MG63 (cell line): ENCODE measurements at regions not wholly inside any gene's neighbourhood (a gene's known extent, or its start where the extent isn't known, plus 50 kb on each side); places are given as distances from the start of the nearest gene placed in this dataset.

ENCODE experiments used
- DNase-seq: peaks from one replicate; pipeline ENCODE4 v3.0.0-alpha.2; 2020
- H3K27me3 ChIP-seq: fragments of 250-450 bp; sonication (Bioruptor Pico); 2 replicates; pipeline ENCODE4 v1.5.1; 2020; ENCODE audit warnings: mild to moderate bottlenecking, moderate library complexity
- H3K36me3 ChIP-seq: fragments of 250-450 bp; sonication (Bioruptor Pico); 2 replicates; pipeline ENCODE4 v1.5.1; 2020; ENCODE audit warnings: mild to moderate bottlenecking, moderate library complexity
- H3K4me3 ChIP-seq: fragments of 250-450 bp; sonication (Bioruptor Pico); 2 replicates; pipeline ENCODE4 v1.5.1; 2020; ENCODE audit warnings: mild to moderate bottlenecking, moderate library complexity
- H3K9me3 ChIP-seq: fragments of 250-450 bp; sonication (Bioruptor Pico); 2 replicates; pipeline ENCODE4 v1.5.1; 2020; ENCODE audit warnings: mild to moderate bottlenecking, moderate library complexity

DNA sequence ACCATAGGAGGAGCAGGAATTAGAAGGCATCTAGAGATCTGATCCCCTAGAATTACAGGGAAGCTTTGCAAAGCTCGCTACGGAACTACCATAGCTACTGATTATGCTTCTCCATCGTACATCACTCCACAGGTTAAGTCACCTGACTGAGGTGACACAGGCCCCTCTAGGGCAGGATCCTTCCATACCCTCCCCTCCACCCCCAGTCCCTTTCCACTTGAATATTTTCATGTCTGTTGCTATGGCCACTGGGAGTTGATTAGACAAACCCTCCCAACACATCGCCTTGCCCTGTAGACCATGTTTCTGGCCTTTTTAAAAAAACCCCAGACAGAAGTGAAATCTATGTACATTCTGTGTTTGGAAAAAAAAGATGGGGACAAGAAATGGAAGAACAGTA, 287.1 kb downstream of the SOX9 start:
- no peaks in the 10 kb centered on the region for H3K9me3 ChIP-seq
- no peaks in the 10 kb centered on the region for H3K36me3 ChIP-seq
- DNase-seq = no peak
- H3K4me3 ChIP-seq = no peak overlapping the region
- H3K27me3 ChIP-seq = no peaks in the 10 kb centered on the region

DNA sequence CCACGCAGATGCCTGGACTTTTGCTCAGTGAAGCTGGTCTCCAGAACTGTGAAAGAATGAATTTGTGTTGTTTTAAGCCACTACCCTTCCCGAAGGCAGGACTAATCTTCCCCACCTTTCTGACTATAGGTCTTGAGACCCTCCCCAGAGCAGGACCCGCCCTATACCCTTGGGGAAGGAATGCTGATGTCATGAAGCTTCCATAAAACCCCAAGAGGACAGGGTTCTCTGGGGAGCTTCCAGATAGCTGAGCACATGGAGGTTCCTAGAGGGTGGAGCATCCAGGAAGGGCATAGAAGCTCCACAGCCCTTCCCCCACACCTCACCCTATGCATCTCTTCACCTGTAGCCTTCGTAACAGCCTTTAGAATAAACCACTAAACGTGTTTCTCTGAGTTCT, 287.8 kb downstream of the SOX9 start:
- Histone ChIP-seq H3K36me3 (no peaks in the 10 kb centered on the region), H3K9me3 (no peaks in the 10 kb centered on the region), H3K4me3 (no peak overlapping the region), H3K27me3 (no peaks in the 10 kb centered on the region)
- no peak for DNase-seq

DNA sequence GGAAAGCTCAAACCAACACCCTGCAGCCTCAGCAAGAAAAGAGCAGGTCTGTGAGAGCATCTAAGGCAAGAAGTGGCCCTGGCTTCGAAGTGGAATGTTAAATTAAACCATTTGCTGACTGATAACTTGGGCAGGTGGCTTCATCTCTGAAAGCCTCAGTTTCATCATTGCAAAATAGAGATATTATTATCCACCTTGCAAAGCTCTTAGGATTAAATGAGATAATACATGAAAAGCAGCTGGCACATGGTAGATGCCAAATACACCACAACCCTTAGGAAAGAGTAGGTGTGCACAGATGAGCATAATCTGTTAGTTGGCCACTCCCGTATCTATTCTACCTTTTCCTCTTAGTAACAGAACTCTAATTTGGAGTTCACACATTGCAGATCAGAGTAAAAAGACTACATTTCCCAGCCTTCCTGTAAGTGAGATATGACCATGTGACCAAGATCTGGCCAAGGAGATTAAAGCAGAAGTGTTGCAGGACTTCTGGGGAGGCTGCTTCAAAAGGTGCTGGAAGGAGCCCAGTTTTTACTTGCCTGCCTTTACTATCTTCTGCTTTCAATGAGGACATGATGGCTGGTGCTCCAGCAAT, 288.7 kb downstream of the SOX9 start:
- H3K36me3 ChIP-seq = no peaks in the 10 kb centered on the region
- H3K27me3 ChIP-seq = no peaks in the 10 kb centered on the region
- DNase-seq = no peak
- no peaks in the 10 kb centered on the region for H3K9me3 ChIP-seq
- no peak overlapping the region for H3K4me3 ChIP-seq

DNA sequence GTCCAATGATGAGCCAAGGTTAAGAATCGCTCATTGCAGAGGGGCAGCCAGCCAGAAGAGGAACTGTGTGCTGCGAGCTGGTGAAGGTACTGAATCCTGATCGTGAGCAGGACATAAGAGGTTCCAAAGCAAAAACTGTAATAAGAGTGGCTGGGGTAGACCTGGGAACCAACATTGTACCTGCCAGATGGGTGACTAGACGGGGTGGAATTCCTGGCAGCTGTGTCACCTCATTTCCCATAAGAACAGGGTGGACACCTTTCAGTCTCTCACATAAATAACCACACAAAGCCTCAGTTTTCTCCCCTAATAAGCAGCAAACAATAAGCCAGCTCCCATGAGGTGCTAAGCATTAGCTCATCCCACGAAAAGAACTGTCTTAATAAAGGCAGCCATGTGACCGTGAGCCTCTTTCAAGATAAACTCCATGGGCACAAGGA, 290.3 kb downstream of the SOX9 start:
- Histone ChIP-seq H3K27me3 (no peaks in the 10 kb centered on the region), H3K9me3 (no peaks in the 10 kb centered on the region), H3K4me3 (no peak overlapping the region), H3K36me3 (no peaks in the 10 kb centered on the region)
- no peak for DNase-seq

DNA sequence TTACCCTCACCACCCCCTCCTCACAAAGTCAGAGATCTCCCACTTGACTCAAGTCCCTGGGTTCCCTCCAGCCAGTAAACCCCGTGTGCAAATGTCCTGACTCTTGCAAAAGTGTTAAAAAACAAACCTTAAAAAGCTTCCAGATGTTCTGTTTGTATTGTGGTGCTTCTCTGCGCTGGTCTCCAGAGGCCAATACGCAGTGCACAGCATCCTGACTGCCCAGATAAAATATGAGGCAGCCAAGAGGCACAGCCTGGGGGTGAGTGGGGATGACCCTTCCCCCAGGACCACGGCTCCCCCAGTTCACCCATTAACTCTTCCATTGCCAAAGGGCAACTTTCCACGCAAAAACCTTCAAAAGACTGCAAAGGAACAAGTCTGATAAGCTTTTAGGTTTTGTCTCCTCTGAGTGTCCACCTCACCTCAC, 291.8 kb downstream of the SOX9 start:
- H3K36me3 ChIP-seq = peaks cover 4% of the 10 kb centered on the region; the same call in 1 of the 2 replicates
- DNase-seq = no peak

DNA sequence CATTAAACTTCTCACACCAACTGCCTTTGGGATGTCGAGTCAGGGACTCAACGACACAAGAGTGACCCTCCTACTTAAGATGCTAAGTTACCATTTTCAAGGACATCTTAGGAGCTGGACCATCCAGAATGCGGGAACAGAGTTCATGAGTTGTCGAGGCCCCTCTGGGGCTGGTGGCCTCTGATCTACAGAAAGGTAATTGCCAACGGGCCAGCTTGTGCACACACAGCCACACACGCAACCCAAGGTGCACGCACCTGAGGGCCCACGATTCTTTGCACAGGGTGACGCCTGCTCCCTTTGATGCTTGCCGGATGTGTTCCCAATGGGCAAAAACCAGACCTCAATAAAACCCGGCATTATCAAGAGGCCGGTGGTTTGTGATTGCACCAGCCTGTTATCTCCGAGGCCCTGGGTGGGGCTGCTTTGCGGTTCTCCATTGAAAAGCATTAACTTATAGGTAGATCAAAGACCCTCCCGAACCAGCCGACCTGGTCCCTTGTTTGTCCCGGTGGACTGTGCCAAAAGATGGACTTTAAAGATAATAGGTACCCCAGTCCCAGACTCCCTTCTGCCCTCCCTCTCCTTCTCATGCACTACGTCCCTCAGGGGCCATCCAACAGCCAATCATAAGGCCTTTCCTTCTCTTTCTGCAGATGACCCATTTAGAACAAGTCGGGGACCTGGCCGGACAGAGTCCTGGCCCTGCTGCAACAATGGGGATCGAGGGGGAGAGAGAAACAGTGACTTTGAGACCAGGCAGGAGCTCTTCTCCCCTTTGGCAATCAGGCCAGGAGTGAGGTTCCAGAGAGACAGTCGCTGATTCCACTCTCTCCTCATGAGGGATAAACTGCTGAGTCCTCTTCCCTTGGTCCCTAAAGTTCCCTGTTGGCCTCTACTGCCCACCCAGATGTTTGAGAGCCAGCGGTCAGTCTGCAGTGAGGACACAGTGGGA, 292.5 kb downstream of the SOX9 start:
- H3K36me3 ChIP-seq = peaks cover 4% of the 10 kb centered on the region; the same call in 1 of the 2 replicates
- no peak for DNase-seq
- H3K4me3 ChIP-seq = no peak overlapping the region

More for the DNA sequence above, 291.8 kb downstream of the SOX9 start:
- Histone ChIP-seq H3K9me3 (peaks cover 9% of the 10 kb centered on the region), H3K27me3 (no peaks in the 10 kb centered on the region), H3K4me3 (no peak overlapping the region)

DNA sequence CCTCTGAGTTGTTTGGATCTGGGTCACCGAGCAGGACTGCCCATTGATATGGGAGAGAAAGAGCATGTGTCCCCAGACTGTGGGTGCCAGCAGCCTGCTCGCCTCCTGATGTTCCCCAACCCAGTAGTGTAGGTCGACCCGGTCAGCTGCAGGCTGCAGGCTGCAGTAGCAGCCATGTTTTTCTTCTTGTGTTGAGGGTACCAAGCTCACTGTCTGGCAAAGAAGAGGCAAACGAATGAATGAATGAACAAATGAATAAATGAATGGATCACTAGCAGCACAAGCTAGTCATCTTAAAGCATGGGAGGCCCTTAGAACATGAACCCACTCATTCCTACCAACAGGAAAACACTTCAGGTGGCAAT, 293.2 kb downstream of the SOX9 start:
- no peaks in the 10 kb centered on the region for H3K27me3 ChIP-seq
- peaks cover 21% of the 10 kb centered on the region for H3K9me3 ChIP-seq
- no peak for DNase-seq
- H3K36me3 ChIP-seq = peaks cover 4% of the 10 kb centered on the region; the same call in 1 of the 2 replicates
- H3K4me3 ChIP-seq = no peak overlapping the region

More for the DNA sequence above, 292.5 kb downstream of the SOX9 start:
- peaks cover 16% of the 10 kb centered on the region for H3K9me3 ChIP-seq
- no peaks in the 10 kb centered on the region for H3K27me3 ChIP-seq

DNA sequence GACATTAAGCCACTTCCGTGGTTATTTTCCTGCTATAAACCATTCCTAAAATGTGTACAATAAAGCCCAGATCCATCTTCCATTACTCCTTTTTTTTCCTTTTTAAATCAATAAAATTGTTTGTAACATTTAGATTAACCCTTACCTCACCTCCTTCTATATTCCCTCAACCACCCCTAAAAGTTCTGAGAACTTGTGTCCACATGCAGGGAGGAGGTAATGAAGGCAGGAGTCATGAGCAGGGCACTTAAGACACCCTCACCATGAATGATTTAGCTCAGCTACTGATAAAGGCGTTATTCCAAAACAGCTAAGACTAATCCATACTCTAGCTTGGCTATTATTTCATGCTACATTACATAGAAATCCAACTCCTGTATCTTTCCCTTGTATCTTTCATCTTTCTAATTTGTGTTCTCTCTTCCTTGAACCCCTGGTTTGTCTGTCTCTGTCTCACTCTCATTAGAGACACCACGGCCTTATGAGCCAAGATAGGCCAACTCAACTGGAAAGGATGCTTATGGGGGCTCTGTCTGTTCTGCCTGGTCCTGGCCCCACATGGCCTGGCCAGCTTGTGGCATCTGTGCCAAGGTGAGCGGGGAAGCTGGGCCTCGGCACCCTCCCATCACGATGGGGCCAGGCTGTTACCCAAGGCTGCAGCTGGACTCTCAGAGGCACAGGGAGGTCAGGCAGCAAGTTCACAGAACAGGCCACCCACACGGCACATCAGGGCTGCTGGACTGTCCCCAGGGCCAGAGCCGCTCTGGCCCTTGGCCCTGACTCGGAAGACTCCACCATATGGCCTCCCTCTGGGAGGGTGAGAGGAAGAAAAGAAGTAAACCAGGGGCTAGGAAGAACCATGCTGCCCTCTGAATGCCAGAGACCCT, 294.4 kb downstream of the SOX9 start:
- H3K4me3 ChIP-seq = no peak overlapping the region
- peaks cover 4% of the 10 kb centered on the region; the same call in 1 of the 2 replicates for H3K36me3 ChIP-seq
- no peak for DNase-seq
- peaks cover 21% of the 10 kb centered on the region for H3K9me3 ChIP-seq
- no peaks in the 10 kb centered on the region for H3K27me3 ChIP-seq

DNA sequence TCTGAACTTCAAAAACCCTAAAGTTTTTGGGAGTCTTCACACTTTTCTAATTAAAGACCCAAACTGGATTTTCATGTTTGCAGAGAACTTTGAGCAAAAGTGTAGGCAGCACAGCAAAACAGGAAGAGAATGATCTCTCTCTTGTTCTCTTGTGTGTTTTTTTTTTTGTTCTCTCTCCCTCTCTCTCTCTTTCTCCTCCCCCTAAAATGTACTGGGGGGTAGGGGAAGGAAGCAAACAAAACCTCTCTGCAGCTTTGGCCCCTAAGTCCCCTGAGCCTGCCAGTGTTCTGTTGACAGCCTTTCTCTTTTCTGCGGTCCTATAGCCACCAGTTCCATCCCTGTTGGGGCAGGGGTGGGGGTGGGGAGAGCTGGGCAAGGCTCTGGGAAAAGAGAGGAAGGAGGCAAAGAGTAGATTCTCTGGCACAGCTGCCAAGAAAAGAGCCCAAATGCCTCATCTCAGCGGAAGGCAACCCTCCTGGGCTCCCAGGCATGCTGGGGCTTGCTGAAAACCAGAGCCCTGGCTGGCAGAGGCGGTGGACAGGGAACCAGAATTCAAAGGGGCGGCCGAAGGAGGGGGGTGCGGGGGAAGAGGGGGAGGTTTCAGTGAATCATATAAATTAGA, 295.3 kb downstream of the SOX9 start:
- DNase-seq = peak; percentile 96
- H3K9me3 ChIP-seq = peaks cover 21% of the 10 kb centered on the region
- no peak overlapping the region for H3K4me3 ChIP-seq
- H3K36me3 ChIP-seq = peaks cover 4% of the 10 kb centered on the region; the same call in 1 of the 2 replicates
- no peaks in the 10 kb centered on the region for H3K27me3 ChIP-seq

DNA sequence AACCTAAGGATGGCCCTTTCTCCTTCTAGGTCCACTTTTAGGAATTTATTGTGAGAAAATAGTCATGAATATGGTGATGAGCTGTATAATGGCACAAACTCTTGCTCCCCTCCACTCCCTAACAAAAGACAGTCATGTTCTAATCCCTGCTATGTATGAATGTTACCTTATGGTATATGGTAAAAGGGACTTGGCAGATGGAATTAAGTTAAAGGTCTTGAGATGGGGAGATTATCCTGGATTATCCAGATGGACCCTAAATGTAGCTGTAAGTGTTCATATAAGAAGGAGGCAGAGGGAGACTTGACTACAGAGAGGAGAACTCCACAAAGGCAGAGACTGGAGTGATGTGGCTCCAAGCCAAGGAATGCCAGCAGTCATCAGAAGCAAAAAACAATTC, 296.1 kb downstream of the SOX9 start:
- no peak for DNase-seq
- Histone ChIP-seq H3K9me3 (peaks cover 21% of the 10 kb centered on the region), H3K4me3 (no peak overlapping the region), H3K36me3 (peaks cover 4% of the 10 kb centered on the region; the same call in 1 of the 2 replicates), H3K27me3 (no peaks in the 10 kb centered on the region)

DNA sequence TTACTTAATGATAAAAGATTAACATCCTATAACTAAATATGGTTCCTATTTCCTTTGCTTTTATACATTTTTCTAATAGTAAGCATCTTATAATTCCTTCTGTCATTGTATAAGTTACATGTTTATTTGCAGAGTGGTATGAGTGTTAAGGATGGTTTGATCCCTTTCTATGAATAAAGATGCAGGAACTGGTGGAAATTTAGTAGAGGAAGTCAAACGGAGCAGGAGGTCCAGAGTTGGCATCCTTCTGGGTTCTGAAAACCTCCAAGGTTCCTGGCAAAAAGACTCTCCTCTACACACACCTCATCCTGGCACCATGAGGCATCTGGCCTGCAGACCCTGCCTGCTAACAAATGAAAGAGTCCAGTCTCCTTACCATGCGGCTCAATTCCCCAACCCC, 296.8 kb downstream of the SOX9 start:
- no peak for DNase-seq
- Histone ChIP-seq H3K36me3 (peaks cover 4% of the 10 kb centered on the region; the same call in 1 of the 2 replicates), H3K9me3 (peaks cover 21% of the 10 kb centered on the region), H3K27me3 (no peaks in the 10 kb centered on the region), H3K4me3 (no peak overlapping the region)

DNA sequence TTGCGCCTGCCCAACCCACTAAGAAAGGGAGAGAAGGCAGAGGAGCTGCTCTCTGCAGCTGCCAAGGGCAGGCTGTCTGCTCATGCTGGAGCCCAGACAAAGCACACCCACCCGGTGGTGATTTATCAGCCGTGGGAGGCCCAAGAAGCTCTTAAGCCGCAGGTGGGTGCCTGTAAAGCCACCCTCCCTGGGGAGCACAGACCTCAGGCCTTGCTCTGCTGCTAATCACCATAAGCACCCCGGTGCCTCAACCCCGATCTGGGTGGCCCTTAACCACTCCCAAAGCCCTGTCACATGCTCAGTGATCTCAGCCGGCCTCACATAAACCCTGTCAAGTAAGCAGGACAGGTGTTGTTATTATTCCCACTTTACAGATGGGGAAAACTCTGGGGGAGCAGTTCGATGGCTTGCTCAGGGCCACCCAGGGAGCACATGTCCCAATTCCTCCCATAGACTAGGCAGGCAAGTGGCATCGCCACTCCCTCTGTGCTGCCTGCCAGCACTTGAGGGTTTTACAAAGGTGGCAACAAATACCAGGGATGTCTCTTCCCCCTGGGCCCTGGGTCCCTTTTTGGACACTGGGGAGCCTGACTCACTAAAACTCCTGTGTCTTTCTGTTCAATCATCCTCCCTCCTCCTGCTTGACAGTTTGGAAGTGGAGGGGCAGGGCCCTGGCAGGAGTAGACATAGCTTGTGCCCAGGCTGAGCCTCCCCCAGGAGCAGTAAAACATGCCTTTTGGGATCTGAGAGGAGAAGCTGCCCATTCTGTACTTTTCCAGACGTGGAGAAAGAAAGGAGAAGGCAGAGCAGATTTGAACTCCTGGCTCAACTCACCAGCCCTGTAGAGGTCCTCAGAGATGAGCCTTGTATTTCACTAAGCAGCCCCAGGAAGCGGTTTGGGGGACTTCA, 299.3 kb downstream of the SOX9 start:
- no peaks in the 10 kb centered on the region for H3K27me3 ChIP-seq
- peaks cover 21% of the 10 kb centered on the region for H3K9me3 ChIP-seq
- H3K4me3 ChIP-seq = no peak overlapping the region
- peaks cover 4% of the 10 kb centered on the region; the same call in 1 of the 2 replicates for H3K36me3 ChIP-seq
- DNase-seq = peak; percentile 72

DNA sequence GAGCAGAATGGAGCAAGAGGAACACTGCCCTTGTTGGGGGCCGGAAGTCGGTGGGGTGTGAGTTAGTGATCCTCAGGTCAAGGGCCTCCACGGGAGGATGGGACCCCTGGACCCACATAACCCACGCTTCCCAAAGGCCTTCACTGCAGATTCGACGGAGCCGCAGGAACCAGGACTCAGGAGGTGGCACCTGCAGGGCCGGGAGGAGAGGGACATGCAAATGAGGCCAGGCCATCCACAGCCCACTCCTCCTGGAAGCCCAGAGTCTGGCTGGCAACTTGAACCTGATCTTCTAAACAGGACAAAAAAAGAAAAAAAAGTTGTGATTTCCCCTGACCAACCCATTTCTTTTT, 299.9 kb downstream of the SOX9 start:
- Histone ChIP-seq H3K27me3 (no peaks in the 10 kb centered on the region), H3K36me3 (peaks cover 4% of the 10 kb centered on the region; the same call in 1 of the 2 replicates), H3K9me3 (peaks cover 21% of the 10 kb centered on the region), H3K4me3 (no peak overlapping the region)
- no peak for DNase-seq

DNA sequence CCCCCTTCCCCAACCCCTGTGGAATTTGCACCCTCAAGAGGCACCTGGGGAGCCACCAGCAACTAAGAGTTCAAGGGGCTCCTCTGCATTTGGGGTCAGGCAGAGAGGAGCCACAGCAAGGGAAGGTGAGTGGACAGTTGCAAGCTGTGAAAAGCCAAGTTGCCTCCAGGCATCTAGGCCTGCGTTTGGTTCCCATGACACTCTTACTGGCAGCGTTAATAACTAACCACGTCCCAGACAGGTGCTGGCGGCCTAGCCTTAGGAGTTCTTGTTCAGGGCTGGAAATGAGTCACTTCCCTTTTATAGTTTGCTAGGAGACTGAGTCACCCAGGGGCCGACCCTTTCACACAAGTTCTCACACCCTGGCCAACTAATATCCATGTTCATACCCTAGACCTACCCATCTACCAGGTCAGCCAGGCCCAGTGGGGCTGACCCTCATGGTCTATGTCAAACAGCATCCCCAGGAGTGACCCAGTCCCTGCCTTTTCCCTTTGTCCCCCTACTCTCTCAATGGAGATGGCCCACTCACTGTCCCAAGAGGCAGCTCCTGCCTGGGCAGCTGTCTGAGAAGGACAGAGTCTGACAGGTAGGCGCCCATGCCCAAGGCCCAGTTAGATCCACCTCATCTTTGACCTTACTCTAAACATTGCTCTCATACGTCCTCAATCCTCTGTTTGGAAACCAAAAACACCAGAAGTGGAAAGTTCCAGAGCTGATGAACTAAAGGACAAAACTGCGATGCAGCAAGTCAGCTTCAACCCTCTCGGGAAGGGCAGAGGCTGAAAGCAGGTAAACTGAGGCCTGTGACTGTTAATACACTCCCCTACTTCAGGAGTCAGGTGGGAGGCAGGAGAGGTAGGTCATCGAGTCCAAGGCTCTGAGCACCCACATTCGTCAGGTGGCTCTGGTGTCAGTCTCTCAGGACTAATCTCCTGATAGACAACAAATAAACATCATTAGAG, 300.6 kb downstream of the SOX9 start:
- Histone ChIP-seq H3K27me3 (no peaks in the 10 kb centered on the region), H3K4me3 (no peak overlapping the region), H3K36me3 (peaks cover 4% of the 10 kb centered on the region; the same call in 1 of the 2 replicates), H3K9me3 (peaks cover 21% of the 10 kb centered on the region)
- peak; percentile 92 for DNase-seq

DNA sequence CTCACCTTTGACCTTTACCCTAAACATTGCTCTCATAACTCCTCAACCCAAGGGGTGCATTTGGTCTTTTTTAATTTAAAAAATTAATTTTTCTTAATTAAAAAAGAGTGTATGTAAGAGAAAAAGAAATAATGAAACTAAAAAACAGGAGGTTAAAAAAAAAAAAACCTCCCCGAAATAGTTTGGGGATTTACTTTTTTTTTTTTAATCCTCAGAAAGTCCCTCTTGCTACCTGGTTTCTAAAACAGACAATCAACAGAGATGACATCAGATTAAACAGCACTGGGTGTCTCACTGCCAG, 301.3 kb downstream of the SOX9 start:
- Histone ChIP-seq H3K36me3 (peaks cover 4% of the 10 kb centered on the region; the same call in 1 of the 2 replicates), H3K27me3 (no peaks in the 10 kb centered on the region), H3K4me3 (no peak overlapping the region), H3K9me3 (peaks cover 17% of the 10 kb centered on the region)
- no peak for DNase-seq
